HUDEP-2 (cell line): ENCODE measurements at regions not wholly inside any gene's neighbourhood (a gene's known extent, or its start where the extent isn't known, plus 50 kb on each side); places are given as distances from the start of the nearest gene placed in this dataset.
"Not testable (repeated sequence)": the region's sequence is repeated elsewhere in the genome, so short reads cannot be mapped to it uniquely, and the experiment has no call there.

Source experiments
- DNase-seq, 76 experiments: peaks; one replicate each; lab custom pipeline; 2025; ENCODE audit not compliant: unreplicated experiment in 76 of 76; lab: John Stamatoyannopoulos, UW

- no peak for DNase-seq
Observed at GRCh38 chr10:109308971-109309370, 614.3 kb downstream of the XPNPEP1 start.

- not testable (repeated sequence) for DNase-seq
Observed at GRCh38 chr10:109307102-109307501, 616.2 kb downstream of the XPNPEP1 start.

GRCh38 chr10:109306698-109307097 is 616.6 kb downstream of the XPNPEP1 start:
- no peak for DNase-seq

GRCh38 chr10:109287858-109288257 is 635.5 kb downstream of the XPNPEP1 start:
- DNase-seq: no peak

- no peak for DNase-seq
Observed at GRCh38 chr10:109282510-109282909, 640.8 kb downstream of the XPNPEP1 start.

- no peak for DNase-seq
Observed at GRCh38 chr10:109281347-109281746, 642.0 kb downstream of the XPNPEP1 start.

- no peak for DNase-seq
Observed at GRCh38 chr10:109280837-109281236, 642.5 kb downstream of the XPNPEP1 start.

- no peak for DNase-seq
Observed at GRCh38 chr10:109277456-109277855, 645.9 kb downstream of the XPNPEP1 start.

GRCh38 chr10:109275960-109276359 is 647.4 kb downstream of the XPNPEP1 start:
- no peak for DNase-seq

- DNase-seq: no peak
Observed at GRCh38 chr10:109274681-109275080, 648.6 kb downstream of the XPNPEP1 start.

- no peak for DNase-seq
Observed at GRCh38 chr10:109270173-109270572, 653.1 kb downstream of the XPNPEP1 start.

GRCh38 chr10:109264004-109264403 is 659.3 kb downstream of the XPNPEP1 start:
- no peak for DNase-seq

- no peak for DNase-seq
Observed at GRCh38 chr10:109261231-109261630, 662.1 kb downstream of the XPNPEP1 start.

GRCh38 chr10:109259293-109259692 is 664.0 kb downstream of the XPNPEP1 start:
- DNase-seq: no peak

- DNase-seq: no peak
Observed at GRCh38 chr10:109253306-109253705, 670.0 kb downstream of the XPNPEP1 start.

- DNase-seq: no peak
Observed at GRCh38 chr10:109250152-109250551, 673.2 kb downstream of the XPNPEP1 start.

- DNase-seq: no peak
Observed at GRCh38 chr10:109247814-109248213, 675.5 kb downstream of the XPNPEP1 start.

- DNase-seq: no peak
Observed at GRCh38 chr10:109245821-109246220, 677.5 kb downstream of the XPNPEP1 start.

- no peak for DNase-seq
Observed at GRCh38 chr10:109239371-109239770, 683.9 kb downstream of the XPNPEP1 start.

GRCh38 chr10:109237682-109238081 is 685.6 kb downstream of the XPNPEP1 start:
- no peak for DNase-seq

- DNase-seq: no peak
Observed at GRCh38 chr10:109237050-109237449, 686.3 kb downstream of the XPNPEP1 start.

- DNase-seq: not testable (repeated sequence)
Observed at GRCh38 chr10:109223533-109223932, 699.8 kb downstream of the XPNPEP1 start.

- DNase-seq: no peak
Observed at GRCh38 chr10:109219935-109220605, 703.2 kb downstream of the XPNPEP1 start.
